ELF-1 (cell line): ENCODE measurements at regions not wholly inside any gene's neighbourhood (a gene's known extent, or its start where the extent isn't known, plus 50 kb on each side); places are given as distances from the start of the nearest gene placed in this dataset.

Source experiments
- DNase-seq: peaks from one replicate; pipeline ENCODE4 v3.0.0-alpha.2; 2016; ENCODE audit warnings: low read depth, low spot score

- DNase-seq: no peak
Observed at GRCh38 chr1:201746156-201746555, 82.8 kb upstream of the IPO9 start.

- DNase-seq: no peak
Observed at GRCh38 chr1:201747261-201747660, 81.7 kb upstream of the IPO9 start.

- peak; percentile 48 for DNase-seq
Observed at GRCh38 chr1:201748335-201748734, 80.6 kb upstream of the IPO9 start.

DNA sequence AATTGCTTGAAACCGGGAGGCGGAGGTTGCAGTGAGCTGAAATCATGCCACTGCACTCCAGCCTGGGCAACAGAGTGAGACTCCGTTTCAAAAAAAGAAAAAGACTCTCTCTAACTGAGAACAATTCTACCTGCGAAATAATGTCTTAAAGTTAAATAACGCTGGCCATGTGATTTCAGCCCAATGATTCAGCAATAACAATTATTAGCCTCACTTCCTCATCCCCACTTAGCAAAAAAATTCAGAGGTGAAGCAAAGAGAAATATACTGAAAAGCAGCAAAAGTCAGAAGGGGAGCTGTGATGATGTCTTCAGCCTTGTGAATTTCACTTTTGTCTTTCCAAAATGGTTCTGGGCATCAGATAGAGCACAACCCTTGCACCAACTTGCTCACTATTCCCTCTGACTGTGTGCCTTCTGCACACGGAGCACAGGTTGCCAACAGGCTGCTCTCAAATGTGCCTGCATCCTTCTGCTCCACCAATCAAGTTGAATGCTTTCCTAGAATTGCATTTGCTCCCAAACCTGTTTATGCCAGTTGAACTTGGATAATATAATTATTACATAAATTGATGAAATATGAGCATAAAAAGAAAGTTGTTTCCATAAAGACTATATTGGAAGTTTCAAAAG, 79.8 kb upstream of the IPO9 start:
- DNase-seq: no peak

- no peak for DNase-seq
Observed at GRCh38 chr1:201750120-201750519, 78.8 kb upstream of the IPO9 start.

DNA sequence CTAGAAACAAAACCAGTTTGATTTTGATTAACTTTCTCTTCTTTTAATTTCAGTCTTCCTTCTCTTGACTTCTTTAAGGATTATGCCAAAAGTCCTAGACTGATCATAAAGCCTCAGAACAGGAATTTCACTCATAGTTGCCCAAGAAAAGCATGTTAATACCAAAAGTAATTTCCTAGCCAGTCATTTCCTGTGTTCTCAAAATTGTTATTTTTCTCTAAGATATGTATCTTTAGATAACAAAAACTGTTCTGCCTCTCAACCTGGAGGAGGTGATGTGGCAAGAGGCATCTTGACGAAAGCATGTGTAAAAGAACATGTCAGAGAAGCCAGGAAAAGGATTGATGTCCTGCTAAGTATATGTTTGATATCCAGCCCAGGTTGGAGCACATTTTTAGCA, 78.0 kb upstream of the IPO9 start:
- no peak for DNase-seq

GRCh38 chr1:201751872-201752271, 77.1 kb upstream of the IPO9 start:
- DNase-seq: peak; percentile 44

- no peak for DNase-seq
Observed at GRCh38 chr1:201752333-201752732, 76.6 kb upstream of the IPO9 start.

- no peak for DNase-seq
Observed at GRCh38 chr1:201753492-201753891, 75.5 kb upstream of the IPO9 start.

- no peak for DNase-seq
Observed at GRCh38 chr1:201754353-201754752, 74.6 kb upstream of the IPO9 start.

- no peak for DNase-seq
Observed at GRCh38 chr1:201755200-201755599, 73.8 kb upstream of the IPO9 start.

DNA sequence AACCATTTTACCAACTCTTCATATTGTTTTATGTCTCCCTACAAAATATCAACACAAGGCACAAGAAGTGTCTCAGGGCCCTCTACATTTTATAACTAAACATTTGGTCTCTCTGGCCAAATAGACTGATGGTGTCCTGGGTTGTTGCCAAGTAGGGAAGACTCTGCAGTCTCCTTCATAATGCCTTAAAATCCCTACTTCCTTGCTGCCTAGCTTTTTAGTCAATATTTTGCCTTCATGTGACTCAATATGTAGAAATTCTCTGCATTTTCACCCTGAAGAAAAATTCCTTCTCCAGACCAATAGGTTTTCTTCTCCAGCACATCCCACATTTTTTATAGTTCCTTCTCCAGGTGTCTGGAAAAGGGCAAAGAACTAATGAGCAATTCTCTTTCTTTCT, 72.6 kb upstream of the IPO9 start:
- no peak for DNase-seq

- no peak for DNase-seq
Observed at GRCh38 chr1:201758499-201759050, 70.4 kb upstream of the IPO9 start.

- DNase-seq: no peak
Observed at GRCh38 chr1:201759194-201759815, 69.7 kb upstream of the IPO9 start.

DNA sequence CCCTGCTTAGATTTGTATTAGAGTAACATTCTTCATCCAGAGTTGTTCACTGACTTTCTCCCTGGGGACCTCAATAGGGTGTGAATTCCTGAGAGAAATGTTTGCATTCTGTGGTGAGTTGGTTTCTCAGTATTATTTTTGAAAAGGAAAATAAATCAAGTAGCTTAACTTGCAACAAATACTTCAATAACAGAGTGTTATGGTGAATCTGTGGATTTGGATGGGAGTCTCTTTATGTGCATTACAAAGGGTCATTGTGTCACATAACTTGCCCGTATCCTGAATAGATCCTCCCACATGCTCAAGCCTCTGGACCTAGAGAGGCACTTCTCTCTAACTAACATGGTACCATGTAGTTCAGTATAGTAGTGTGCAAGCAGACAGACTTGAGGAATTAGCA, 68.4 kb upstream of the IPO9 start:
- no peak for DNase-seq

DNA sequence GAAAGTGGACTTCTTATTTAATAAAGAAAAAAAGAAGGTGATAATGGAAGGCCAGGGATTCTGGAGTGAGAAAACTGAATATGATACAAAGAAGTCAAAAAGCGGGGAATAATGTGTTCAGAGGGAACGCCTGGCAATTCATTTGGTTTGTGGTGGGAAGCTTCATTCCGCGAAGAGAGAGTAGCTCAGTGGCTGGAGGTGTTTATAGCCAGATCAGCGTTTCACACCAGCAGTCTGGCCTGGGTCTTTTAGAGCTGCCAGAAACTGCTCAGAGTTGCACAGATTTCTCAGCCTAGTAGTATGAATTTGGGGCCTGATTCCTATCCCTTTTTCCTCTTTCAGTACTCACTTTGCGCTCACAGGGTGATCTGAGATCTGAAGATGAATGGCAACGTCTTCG, 67.8 kb upstream of the IPO9 start:
- peak; percentile 31 for DNase-seq

GRCh38 chr1:201761871-201762270, 67.1 kb upstream of the IPO9 start:
- peak; percentile 70 for DNase-seq

GRCh38 chr1:201762381-201762780, 66.6 kb upstream of the IPO9 start:
- no peak for DNase-seq

- DNase-seq: no peak
Observed at GRCh38 chr1:201763455-201764140, 65.4 kb upstream of the IPO9 start.

GRCh38 chr1:201764166-201764565, 64.8 kb upstream of the IPO9 start:
- DNase-seq: no peak

- DNase-seq: no peak
Observed at GRCh38 chr1:201764579-201764978, 64.4 kb upstream of the IPO9 start.

GRCh38 chr1:201766131-201766866, 62.7 kb upstream of the IPO9 start:
- no peak for DNase-seq
